ENCODE measurements at regions not wholly inside any gene's neighbourhood (a gene's known extent, or its start where the extent isn't known, plus 50 kb on each side); places are given as distances from the start of the nearest gene placed in this dataset.
"Not testable (repeated sequence)": the region's sequence is repeated elsewhere in the genome, so short reads cannot be mapped to it uniquely, and the experiment has no call there.

DNA sequence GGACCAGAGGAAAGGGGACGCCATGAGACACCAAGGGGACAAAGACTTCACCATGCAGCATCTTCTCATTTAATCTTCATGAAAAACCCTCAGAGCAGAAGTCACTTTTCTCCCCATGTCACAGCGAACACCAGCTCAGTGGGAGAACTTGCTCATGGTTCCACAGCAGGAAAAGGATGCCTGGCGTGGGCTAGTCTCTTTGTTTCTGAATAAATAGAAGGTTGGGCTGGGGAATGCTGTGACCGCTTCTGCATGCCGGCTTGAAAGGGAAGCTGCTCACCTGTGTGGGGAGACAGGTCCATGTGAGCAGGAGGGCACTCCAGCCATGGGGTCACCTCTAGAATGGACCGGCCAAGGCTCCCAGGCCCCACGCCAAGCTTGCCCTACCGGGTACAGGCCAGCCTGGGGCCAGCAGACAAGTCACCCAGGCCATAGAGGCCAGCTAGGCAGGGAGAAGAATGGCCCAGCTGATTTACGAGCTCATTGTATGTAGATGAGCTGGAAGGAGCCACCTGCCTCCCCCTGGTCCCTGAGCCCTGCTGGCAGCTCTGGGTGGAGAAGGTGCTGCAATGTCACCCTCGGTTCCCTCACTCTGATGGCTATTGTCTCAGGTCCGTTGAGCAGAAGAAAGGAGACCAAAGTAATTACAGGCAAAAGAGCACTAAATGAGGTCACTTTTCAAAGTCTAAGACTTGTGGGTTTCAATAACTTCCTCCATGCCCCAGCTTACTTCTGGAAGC, 82.0 kb upstream of the PDZD8 start:
- no peak for DNase-seq

DNA sequence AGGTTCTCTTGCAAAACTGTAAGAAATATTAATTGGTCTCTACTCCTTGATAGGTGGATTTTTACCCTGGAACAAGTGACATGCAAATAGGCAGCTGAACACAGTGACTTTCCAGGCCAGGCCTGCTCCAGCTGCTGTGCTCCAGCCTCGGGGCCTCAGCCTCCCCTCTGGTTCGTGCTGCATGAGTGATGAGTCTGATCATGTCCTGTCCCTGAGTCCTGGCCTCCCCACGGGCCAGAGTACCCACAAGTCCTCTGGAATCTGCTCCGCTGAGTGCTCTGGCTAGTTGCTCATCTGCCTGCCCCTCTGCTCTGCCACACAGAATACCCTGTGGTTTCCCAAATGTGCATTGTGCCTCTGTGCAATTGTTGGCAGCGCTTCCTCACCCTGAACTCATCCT, 80.1 kb upstream of the PDZD8 start:
- no peak for DNase-seq

DNA sequence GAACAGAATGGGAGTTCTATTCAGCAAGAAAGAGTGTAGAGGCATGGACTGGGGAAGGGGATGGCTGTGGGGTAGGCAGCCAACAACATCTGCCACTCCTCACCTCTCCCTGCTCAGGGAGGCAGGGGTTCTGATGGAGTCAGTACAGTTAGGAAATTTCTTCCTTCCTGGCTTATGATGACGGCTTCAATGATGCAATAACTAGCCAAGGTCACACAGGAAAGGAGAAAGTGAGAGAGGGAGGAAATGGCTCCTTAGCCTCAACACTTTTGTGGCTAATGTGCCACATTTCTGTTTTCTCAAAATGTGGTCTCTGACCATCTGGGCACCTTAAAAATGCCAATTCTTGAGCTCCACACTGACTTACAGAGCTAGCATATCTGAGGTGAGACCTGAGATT, 79.3 kb upstream of the PDZD8 start:
- no peak for DNase-seq

DNA sequence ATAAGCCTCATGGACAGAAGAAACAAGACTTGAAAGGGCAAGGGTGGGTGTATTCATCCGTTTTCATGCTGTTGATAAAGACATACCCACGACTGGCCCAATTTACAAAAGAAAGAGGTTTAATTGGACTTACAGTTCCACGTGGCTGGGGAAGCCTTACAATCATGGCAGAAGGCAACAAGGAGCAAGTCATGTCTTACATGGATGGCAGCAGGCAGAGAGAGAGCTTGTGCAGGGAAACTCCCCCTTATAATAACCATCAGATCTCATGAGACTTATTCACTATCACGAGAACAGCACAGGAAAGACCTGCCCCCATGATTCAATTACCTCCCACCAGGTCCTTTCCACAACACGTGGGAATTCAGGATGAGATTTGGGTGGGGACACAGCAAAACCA, 78.2 kb upstream of the PDZD8 start:
- not testable (repeated sequence) for DNase-seq

DNA sequence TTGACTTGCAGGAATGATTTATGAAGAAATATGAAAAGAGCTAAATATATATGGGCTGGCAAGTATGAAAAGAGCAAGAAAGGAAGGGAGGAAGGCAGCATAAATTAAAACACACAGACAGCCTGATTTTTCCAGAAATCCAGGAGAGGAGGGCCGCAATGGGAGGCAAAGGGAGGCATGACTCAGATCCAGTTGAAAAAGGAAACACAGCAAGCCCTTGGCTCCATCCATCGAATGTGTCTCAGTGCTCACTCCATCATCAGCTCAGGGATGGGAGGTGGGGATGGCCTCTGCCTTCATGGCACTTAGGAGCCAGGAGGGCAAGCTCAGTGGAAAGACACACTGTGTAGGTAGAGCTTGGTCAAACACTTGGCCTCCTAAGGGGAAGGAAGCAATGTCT, 75.7 kb upstream of the PDZD8 start:
- no peak for DNase-seq

DNA sequence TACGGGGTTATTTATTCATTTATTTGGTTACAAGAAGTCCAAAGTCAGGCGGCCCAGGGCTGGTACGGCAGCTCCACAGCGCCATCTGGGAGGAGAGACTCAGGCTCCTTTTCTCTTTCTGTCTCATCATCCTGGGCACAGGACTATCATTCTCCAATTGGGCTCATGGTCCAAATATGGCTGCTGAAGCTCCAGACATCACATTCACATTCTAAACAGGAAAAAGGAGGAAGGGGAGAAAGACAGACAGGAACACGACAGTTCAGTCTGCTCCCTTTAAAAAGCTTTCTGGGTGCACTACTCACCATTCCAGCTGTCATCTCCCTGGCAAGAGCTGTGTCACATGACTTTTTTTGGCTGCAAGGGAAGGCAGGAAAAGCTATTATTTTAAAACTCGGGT, 74.4 kb upstream of the PDZD8 start:
- no peak for DNase-seq

DNA sequence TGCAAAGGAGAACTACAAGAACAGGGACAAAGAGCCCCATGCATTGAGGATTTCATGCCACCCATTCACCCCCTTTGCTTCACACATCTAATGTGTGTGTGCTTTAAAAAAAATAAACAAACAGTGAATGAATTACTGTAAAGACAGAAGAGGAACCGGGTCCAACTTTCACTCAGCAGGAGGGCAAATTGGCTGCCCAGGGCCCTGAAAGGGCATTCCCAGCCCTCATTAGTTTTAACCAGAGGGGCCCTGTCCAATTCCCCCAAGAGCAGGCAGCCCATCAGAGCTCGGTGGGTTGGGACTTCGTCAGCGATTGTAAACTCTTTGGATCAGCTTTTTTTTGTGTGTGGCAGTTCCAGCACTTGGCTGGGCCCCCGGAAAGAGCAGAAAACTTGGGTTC, 73.6 kb upstream of the PDZD8 start:
- DNase-seq: no peak

DNA sequence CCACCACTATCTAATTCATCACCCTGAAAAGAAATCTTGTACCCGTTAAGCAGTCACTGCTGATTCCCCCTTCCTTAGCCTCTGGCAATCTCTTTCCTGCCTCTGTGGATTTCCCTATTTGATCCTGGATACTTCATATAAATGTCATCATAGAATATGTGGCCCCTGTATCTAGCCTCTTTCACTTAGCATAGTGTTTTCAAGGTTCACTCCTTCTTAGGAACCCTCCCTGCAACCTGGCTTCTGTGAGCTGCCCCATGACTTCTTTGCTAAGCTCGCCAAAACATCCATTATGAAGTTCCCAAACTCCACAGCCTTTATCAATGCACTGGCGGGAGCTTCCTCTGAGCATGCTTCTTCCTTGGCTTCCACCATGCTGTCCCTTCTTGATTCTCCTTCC, 70.8 kb upstream of the PDZD8 start:
- no peak for DNase-seq

DNA sequence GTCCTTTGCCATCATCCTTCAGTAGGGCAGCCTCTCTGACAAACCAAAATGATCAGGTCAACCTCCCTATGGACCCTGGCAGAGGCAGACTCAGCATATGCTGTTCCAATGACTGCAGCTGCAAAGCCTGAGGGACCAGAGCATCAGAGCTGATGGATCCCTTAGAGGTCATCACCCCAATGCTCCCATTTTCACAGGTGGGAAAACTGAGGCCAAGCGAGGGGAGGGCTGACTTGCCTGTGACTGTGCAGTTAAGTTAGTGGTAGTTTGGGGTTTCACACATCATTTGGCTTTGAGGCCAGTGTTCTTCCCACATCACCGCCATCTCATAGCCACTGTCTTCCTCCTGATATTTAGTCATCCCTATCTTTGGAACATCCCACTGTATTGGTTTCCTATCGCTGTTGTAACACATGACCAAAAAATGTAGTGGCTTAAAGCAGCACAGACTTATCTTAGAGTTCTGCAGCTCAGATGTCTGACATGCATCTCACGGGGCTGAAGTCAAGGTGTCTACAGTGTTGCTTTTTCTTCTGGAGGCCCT, 69.3 kb upstream of the PDZD8 start:
- DNase-seq: no peak

DNA sequence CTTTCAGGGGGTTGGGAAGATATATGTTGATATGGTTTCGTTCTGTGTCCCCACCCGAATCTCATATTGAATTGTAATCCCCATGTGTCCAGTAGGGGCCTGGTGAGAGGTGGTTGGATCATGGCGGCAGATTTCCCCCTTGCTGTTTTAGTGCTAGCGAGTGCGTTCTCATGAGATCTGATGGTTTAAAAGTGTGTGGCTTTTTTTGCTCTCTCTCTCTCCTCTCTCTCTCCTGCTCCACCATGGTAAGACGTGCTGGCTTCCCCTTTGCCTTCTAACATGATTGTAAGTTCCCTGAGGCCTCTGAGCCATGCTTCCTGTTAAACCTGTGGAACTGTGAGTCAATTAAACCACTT, 68.4 kb upstream of the PDZD8 start:
- DNase-seq: no peak

DNA sequence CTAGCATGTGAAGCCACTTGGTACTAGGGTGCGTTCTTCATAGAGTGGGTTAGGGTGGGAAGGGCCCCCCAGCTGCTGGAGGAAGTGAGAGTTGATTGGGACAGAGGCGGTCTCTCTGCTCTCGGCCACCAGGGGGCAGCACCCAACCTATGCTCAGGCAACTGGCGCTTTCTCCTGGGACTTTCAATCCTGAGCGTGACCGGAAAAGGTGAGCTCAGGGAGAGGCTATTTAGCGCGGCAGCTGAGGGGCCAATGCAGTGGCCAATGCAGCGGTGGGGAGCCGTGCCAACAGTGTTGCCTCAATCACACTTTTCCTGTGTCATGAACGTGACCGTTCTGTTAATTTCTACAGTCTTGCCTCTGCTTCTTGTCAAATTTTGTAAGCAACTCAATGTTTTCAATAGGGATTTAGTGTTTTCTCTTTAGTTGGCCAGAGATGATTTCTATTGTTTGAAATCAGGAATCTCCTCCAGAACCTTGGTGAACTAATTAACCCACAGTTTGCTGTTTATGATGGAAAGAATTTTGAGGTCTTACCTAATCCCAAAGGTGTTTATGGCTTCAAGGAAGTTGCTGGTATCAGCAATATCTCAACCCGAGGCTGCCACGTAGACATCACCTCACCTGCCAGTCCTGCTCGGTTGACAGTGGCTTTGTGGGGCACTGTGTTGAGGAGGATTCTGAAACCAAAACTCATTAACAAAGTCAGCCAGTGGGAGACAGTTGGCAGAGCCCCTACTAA, 67.9 kb upstream of the PDZD8 start:
- peak; percentile 81 for DNase-seq

DNA sequence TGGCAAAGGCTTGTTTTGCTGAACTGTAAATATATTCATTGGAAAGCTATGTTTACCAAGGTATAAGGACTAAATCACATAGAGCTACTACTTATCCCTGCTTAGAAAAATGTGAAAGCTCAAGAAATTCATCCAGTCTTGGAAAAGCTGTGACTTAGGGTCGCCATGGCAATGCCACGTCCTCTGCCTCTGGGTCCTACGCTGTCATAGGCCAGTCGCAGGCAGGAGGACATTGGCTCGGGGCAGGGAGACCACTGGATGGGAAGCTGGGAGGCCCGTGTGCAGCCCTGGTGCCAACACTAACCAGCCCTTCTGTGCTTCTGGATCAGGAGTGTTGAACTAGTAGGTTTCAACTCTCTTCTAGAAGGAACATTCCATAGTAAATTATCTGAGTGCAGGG, 67.3 kb upstream of the PDZD8 start:
- DNase-seq: no peak

DNA sequence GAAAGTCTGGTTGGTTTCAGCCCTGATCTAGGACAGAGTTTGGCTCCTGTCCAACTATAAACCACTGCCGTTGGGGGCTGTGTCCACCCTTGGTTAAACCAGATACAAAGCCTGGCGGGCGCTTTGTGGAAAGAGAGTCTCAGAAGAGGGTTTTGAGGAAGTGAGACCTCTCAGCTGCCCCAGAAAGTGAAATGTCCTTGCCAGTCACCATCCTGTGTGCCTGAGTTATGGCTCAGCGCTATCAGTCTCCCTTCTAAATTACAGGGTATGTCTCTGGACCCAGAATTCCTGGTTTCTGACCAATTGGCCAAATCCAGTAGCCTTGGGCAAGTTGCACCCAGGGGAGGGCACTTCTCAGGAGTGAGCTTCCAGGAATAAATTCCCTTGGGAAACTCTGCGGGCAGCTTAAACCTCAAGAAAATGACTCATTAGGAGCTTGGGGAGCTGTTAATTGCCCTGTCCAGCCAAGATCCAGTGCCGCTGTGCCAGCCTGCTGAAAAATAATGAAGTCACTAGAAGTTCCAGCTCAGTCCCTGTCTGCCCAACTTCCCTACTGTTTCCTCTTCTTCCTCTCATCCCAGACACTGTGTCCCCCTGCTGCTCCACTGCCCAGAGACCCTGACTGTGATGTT, 66.7 kb upstream of the PDZD8 start:
- no peak for DNase-seq

DNA sequence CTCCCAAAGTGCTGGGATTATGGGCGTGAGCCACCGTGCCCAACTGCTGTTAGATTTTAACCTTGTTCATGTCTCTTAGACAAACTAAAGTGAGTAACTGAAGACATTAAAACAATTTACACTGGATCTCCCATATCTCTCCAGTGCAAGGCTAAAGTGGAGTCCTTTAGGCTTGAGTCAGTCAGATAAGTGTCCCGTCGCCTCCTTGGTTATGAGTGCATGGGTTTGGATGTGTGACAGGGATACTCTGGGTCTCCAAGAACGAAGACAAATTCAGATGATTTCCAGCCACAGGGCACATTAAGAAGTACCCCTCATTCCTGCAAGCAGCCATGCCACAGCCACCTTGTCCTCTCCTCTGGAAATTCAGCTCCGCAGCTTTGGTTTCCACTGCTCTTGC, 66.1 kb upstream of the PDZD8 start:
- DNase-seq: no peak

DNA sequence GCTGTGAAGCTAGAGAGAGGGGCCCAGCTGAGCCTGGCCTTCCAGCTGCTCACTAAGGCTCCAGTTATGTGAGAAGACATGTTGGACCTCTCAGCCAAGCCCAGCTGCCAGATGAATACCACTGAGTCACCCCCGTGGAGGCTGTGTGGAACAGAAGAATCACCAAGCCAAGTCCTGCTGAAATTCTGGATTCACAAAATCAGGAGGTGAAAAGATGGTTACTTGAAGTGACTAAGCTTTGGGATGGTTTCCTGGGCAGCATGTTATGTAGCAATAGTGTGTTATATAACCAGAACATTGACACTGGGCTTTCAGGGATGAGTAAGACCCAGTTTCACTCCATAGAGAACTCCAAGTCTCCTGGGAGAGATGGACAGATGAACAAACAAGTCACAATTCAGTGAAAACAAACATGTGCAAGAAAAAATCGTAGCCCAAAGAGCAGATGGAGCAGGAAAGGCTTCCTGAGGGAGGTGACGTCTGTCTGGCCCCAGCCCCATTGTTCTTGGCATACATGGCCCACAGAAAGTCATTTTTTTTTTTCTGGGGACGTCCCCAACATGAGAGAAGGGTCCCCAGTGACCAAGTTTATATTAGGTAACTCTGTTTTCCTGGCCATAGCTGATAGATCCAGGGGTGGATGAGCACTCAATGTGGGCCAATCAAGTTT, 64.1 kb upstream of the PDZD8 start:
- no peak for DNase-seq

DNA sequence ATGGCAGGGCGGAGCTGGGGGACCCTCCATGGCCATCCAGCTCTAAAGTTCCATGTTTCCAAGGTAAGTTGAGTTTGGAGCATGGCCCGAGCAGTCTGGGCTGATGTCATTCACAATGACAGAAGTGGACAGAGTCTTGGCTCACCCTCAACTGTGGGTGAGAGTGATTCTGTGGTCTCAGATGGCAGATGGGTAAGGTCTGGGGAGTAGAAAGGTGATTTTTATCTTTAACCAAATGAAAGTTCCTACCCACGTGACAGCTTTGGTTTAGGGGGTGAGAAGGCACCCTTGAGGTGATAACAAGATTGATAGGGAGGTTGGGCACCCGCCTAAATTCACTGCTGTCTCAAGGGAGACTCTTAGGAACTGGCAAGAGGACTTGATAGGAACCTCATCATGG, 57.6 kb upstream of the PDZD8 start:
- no peak for DNase-seq

DNA sequence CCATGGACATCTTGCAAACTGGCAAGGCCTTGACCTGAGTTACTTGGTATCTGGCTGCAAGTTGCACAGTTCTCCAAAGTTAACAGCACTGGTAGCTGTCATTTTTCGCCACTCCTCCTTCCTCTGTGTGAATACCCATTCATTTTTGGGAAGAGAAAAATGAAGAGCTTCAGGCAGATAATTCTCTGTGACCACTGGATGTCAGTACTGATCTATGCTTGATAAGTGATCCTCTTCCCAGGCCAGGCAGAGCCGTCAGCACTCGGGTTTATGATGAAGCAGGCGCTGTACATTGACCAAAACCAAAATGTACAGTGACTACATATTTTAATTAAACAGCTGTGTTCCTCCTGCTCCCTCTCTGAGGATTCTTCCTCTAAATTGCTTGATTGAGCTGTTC, 55.9 kb upstream of the PDZD8 start:
- DNase-seq: no peak

DNA sequence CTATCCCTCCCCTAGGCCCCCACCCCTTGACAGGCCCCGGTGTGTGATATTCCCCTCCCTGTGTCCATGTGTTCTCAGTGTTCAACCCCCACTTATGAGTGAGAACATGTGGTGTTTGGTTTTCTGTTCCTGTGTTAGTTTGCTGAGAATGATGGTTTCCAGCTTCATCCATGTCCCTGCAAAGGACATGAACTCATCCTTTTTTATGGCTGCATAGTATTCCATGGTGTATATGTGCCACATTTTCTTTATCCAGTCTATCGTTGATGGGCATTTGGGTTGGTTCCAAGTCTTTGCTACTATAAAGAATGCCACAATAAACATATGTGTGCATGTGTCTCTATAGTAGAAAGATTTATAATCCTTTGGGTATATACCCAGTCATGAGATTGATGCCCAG, 55.3 kb upstream of the PDZD8 start:
- DNase-seq: not testable (repeated sequence)

DNA sequence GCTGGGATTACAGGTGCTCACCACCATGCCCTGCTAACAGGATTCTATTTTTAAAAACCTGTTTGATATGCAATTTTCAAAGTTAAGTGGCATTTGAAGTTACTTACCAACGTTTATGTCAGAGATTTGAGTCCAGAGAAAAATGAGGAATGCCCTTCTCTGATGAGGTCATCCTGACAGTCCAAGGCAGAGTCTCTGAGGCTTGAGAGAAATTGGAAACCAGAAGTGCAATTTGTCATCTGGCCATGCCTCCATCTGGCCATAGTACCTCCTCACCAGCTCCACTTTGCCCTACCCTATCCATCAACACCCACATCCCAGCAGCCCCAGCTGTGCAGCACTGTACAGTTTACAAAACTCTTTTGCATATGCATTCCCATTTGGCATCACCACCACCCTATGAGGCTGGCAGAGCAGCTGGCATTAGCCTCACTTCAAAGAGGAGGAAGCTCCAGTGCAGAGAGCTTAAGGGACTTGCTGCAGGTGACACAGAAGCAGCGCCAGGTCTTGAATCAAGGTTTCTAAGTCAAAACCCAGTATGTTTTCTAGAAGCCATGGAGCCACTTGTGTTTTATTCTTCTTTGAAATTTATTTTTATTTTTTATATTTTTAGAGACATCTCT, 54.5 kb upstream of the PDZD8 start:
- DNase-seq: no peak

DNA sequence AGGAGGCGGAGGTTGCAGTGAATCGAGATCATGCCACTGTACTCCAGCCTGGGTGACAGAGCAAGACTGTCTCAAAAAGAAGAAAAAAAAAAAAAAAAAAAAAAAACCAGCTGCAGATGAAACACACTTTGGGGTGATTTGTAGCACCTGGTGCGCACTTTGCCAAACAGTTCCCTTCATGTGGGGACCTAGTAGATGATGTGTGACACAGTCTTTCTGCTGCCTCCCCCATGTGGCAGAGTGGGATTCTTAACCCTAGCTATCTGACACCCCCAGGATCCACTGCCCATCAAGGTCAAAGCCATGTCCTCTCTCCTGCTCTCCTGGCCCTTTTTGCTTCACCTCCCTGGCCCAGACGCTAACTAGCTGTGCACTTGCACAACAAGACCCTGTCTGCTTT, 52.1 kb upstream of the PDZD8 start:
- DNase-seq: no peak

DNA sequence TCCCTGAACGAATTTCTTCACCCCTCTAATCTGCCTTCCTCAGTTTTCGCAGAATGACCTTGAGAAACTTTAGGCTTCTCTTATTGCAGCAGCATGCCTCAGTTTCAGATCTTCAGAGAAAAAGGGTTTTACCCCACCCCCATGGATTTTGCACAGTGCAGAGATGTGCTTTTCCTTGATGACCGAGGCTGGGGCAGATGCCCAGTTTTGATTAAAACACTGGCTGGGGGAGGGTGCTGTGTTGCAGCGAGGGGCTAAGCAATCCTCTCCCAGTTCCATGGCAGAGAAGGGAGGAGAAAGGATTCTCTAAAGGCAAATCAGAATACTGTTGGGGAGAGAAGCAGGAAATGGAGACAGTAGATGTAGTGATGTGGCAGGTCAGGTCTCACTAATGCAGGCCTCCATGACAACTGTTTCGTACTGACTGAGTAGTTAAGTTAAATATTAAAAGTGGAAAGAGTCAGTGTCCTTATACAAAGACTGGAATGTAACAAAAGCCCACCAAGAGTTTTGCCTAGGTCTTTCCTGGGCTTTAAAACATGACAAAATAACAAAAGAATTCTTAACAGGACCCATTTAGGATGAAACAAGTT, 50.8 kb upstream of the PDZD8 start:
- DNase-seq: no peak

DNA sequence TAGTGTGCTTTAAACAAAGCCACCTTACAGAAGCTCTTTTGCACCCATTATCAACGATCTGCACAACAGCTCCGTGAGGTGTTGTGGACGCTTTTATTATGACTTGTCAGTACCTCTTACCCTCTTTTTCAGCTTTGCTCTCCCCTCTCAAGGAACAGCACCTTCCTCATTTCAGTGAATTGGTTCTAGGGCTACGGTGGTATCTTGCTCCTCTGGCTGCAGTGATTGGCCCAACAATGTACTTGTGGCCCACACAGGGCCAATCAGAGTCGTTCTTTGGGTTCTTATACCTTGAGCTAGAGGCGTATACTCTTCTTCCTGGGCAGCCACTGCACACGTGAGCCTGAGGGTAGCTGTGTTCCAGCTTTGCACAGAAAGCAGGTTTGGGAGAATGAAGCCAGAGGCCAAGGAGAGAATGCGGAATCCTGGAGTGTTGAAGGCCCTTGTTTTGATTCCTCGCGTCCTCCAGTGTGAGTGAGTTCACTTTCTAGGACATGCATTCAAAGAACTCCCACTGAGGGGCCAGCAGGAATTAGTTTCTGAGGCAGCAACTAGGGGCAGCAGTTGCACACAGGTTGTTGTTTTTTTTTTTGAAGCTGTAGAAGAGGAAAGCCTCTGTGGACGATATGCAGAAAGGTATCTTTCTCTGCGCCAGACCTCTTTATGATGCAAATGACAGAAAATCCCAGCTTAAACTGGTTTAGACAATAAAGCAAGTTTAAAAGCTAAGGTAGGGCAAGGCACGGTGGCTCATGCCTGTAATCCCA, 49.8 kb upstream of the PDZD8 start:
- DNase-seq: no peak

Data from stimulated activated CD8-positive, alpha-beta memory T cell treated with anti-CD3 and anti-CD28 coated beads, Interleukin-4, amount 100 ng/mL, for 48 hours (primary cell).